ENCODE measurements at regions not wholly inside any gene's neighbourhood (a gene's known extent, or its start where the extent isn't known, plus 50 kb on each side); places are given as distances from the start of the nearest gene placed in this dataset.

DNA sequence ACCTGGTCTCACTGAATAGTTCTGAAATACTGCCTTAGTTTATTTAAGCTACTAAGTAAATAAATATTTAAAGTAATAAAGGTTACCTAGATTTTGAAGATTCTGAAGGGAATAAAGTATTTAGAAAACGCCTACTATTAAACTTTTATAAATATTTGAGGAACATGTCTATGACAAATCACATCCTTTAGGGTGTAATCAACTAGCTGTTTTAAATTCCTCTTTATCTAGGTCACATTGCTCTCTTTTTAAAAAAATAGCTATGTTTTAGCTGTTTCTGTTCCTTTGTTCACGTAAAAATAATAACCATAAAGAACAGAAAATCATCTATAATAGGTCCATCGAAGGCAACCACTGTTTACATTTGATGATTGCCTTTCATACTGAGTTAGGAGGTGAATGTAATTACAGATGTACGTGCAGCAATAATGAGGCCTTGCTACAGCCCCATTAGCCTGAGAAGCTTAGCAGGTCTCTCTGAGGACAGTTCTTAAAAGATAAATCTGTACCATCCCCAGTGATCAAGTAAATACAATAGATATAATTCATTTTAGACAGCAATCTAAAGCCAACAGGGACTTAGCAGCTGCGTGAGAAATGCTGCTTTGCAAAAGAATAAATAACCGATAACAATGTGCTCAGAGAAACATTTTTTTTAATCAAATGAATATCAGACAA, 449.5 kb downstream of the LIG4 start:
- TF ChIP-seq, protein P1, sequence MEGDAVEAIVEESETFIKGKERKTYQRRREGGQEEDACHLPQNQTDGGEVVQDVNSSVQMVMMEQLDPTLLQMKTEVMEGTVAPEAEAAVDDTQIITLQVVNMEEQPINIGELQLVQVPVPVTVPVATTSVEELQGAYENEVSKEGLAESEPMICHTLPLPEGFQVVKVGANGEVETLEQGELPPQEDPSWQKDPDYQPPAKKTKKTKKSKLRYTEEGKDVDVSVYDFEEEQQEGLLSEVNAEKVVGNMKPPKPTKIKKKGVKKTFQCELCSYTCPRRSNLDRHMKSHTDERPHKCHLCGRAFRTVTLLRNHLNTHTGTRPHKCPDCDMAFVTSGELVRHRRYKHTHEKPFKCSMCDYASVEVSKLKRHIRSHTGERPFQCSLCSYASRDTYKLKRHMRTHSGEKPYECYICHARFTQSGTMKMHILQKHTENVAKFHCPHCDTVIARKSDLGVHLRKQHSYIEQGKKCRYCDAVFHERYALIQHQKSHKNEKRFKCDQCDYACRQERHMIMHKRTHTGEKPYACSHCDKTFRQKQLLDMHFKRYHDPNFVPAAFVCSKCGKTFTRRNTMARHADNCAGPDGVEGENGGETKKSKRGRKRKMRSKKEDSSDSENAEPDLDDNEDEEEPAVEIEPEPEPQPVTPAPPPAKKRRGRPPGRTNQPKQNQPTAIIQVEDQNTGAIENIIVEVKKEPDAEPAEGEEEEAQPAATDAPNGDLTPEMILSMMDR (conservative IDR thresholded peaks at IDR 0.05), result no peak
- H3K27me3 ChIP-seq (ENCODE audit: insufficient read depth, low read length), result no peaks in the 10 kb centered on the region
- H3K14ac ChIP-seq (ENCODE audit: insufficient read depth, low read length), result no peak overlapping the region
- no peaks in the 10 kb centered on the region for H3K23me2 ChIP-seq (ENCODE audit: insufficient read length, low read depth, low read length, poor library complexity, severe bottlenecking)
- no peak overlapping the region for H3K23ac ChIP-seq (ENCODE audit: insufficient read length, low read depth, low read length)
- no peaks in the 10 kb centered on the region for H3K79me2 ChIP-seq (ENCODE audit: insufficient read depth, low read length)
- no CpG with 5 or more reads among the region's 6 CpGs for WGBS (ENCODE audit: extremely low coverage, insufficient read length, low lambda C conversion rate)
- no peak overlapping the region for H3K4ac ChIP-seq (ENCODE audit: low read depth, low read length)
- no peak overlapping the region for H2BK120ac ChIP-seq (ENCODE audit: low read depth, low read length, poor library complexity, severe bottlenecking)
- Mint-ChIP-seq H3K9me3 (no peaks in the 10 kb centered on the region), H3K4me3 (no peak overlapping the region), H3K36me3 (ENCODE audit: insufficient read depth in 1 of 3, low read depth in 3 of 3) (peaks cover 0 to 4% (median 0%) of the 10 kb centered on the region in 3 experiments; a peak in 2 of 7 replicates), H3K4me1 (peaks cover 5 to 13% of the 10 kb centered on the region in 2 experiments), H3K27me3 (ENCODE audit: low read depth) (no peaks in the 10 kb centered on the region), H3K27ac (no peak overlapping the region)
- no peak overlapping the region for H3K56ac ChIP-seq (ENCODE audit: insufficient read length, low read depth, low read length)
- H2AFZ ChIP-seq (ENCODE audit: low read length), result no peak overlapping the region
- no peaks in the 10 kb centered on the region for H3K79me1 ChIP-seq (ENCODE audit: insufficient read depth, low read depth, low read length, poor library complexity, severe bottlenecking)
- DNase-seq, result no peak
- no peak overlapping the region for H2BK5ac ChIP-seq (ENCODE audit: insufficient read length, low read length)
- no peak overlapping the region for H3K9ac ChIP-seq (ENCODE audit: extremely low read depth, insufficient read length, low read length)
- H3T11ph ChIP-seq (ENCODE audit: low read length), result no peak overlapping the region
- no peak overlapping the region for H3K27ac ChIP-seq (ENCODE audit: insufficient read length, low read depth, low read length)
- no peak overlapping the region for H3K4me2 ChIP-seq (ENCODE audit: insufficient read depth, insufficient read length, low read length)
- H3K18ac ChIP-seq (ENCODE audit: insufficient read length, low read depth, low read length), result no peak overlapping the region
- no peak overlapping the region for H4K8ac ChIP-seq (replicated peaks; ENCODE audit: insufficient read length, low read depth, low read length)
- no peak overlapping the region for H2BK20ac ChIP-seq (ENCODE audit: low read depth, low read length, poor library complexity, severe bottlenecking)
- H4K91ac ChIP-seq (ENCODE audit: insufficient read length, low read depth, low read length), result no peak overlapping the region
- H4K5ac ChIP-seq (ENCODE audit: insufficient read length, low read depth, low read length), result no peak overlapping the region
- H3K9me3 ChIP-seq (ENCODE audit: control insufficient read depth, low read depth, low read length), result no peaks in the 10 kb centered on the region
- H4K20me1 ChIP-seq (ENCODE audit: control insufficient read depth, insufficient read depth, insufficient read length), result no peaks in the 10 kb centered on the region
- no peak overlapping the region for H2BK15ac ChIP-seq (ENCODE audit: low read depth, low read length)
- peaks cover 3% of the 10 kb centered on the region; the same call in 1 of the 2 replicates for H3K4me1 ChIP-seq (ENCODE audit: insufficient read depth, low read length)
- no peak overlapping the region for H2AK5ac ChIP-seq (ENCODE audit: insufficient read length, low read length)
- no peak overlapping the region for H2BK12ac ChIP-seq (ENCODE audit: insufficient read length, low read depth, low read length)

All from H9 (cell line).